ENCODE measurements at regions not wholly inside any gene's neighbourhood (a gene's known extent, or its start where the extent isn't known, plus 50 kb on each side); places are given as distances from the start of the nearest gene placed in this dataset.

- H3K9me3 Mint-ChIP-seq: peaks cover 2 to 32% (median 16%) of the 10 kb centered on the region in 5 donors
- CTCF ChIA-PET: no interaction called here
- H3K27me3 Mint-ChIP-seq: no peaks in the 10 kb centered on the region
These were observed 1159.9 kb downstream of the DSC3 start for GRCh38 chr18:29882620-29883019.

GRCh38 chr18:29879763-29880162 lies 1162.8 kb downstream of the DSC3 start:
- Mint-ChIP-seq H3K27me3 (no peaks in the 10 kb centered on the region), H3K36me3 (no peaks in the 10 kb centered on the region), H3K4me1 (no peaks in the 10 kb centered on the region), H3K9me3 (peaks cover 3 to 36% (median 12%) of the 10 kb centered on the region in 5 donors), H3K4me3 (no peak overlapping the region), H3K27ac (no peak overlapping the region)
- H3K9me3 ChIP-seq (ENCODE audit: low read length): peaks cover 6% of the 10 kb centered on the region
- no peaks in the 10 kb centered on the region for H3K4me1 ChIP-seq (ENCODE audit: insufficient read depth, low read length)
- no peak overlapping the region for H3K4me3 ChIP-seq (ENCODE audit: low read length)
- H3K36me3 ChIP-seq (ENCODE audit: insufficient read depth, low read length): no peaks in the 10 kb centered on the region
- H3K27ac ChIP-seq (ENCODE audit: low read depth, low read length): no peak overlapping the region
- POLR2A ChIA-PET: no interaction called here
- CTCF ChIA-PET: no interaction called here
- no peaks in the 10 kb centered on the region for H3K27me3 ChIP-seq (ENCODE audit: insufficient read depth, low read length, poor library complexity, severe bottlenecking)
- DNase-seq: no peak

More at GRCh38 chr18:29882620-29883019, 1159.9 kb downstream of the DSC3 start:
- Histone ChIP-seq H3K27ac (ENCODE audit: low read depth, low read length) (no peak overlapping the region), H3K4me1 (ENCODE audit: insufficient read depth, low read length) (no peaks in the 10 kb centered on the region), H3K36me3 (ENCODE audit: insufficient read depth, low read length) (no peaks in the 10 kb centered on the region), H3K9me3 (ENCODE audit: low read length) (no peaks in the 10 kb centered on the region), H3K27me3 (ENCODE audit: insufficient read depth, low read length, poor library complexity, severe bottlenecking) (no peaks in the 10 kb centered on the region), H3K4me3 (ENCODE audit: low read length) (no peak overlapping the region)
- Mint-ChIP-seq H3K4me3 (no peak overlapping the region), H3K4me1 (no peaks in the 10 kb centered on the region), H3K27ac (no peak overlapping the region), H3K36me3 (no peaks in the 10 kb centered on the region)
- DNase-seq: no peak
- POLR2A ChIA-PET: no interaction called here

GRCh38 chr18:29874519-29875098 lies 1167.9 kb downstream of the DSC3 start:
- no peak for DNase-seq
- H3K27me3 ChIP-seq (ENCODE audit: insufficient read depth, low read length, poor library complexity, severe bottlenecking): no peaks in the 10 kb centered on the region
- H3K9me3 ChIP-seq (ENCODE audit: low read length): peaks cover 6% of the 10 kb centered on the region
- no peaks in the 10 kb centered on the region for H3K4me1 Mint-ChIP-seq
- H3K27ac Mint-ChIP-seq: no peak overlapping the region
- H3K27ac ChIP-seq (ENCODE audit: low read depth, low read length): no peak overlapping the region
- POLR2A ChIA-PET: no interaction called here
- no peaks in the 10 kb centered on the region for H3K27me3 Mint-ChIP-seq
- H3K9me3 Mint-ChIP-seq: peaks cover 5 to 34% (median 8%) of the 10 kb centered on the region in 5 donors
- H3K36me3 ChIP-seq (ENCODE audit: insufficient read depth, low read length): no peaks in the 10 kb centered on the region
- no peaks in the 10 kb centered on the region for H3K36me3 Mint-ChIP-seq
- H3K4me3 Mint-ChIP-seq: no peak overlapping the region
- no peak overlapping the region for H3K4me3 ChIP-seq (ENCODE audit: low read length)
- CTCF ChIA-PET: no interaction called here
- no peaks in the 10 kb centered on the region for H3K4me1 ChIP-seq (ENCODE audit: insufficient read depth, low read length)

- no peaks in the 10 kb centered on the region for H3K27me3 Mint-ChIP-seq
These were observed 1169.3 kb downstream of the DSC3 start for GRCh38 chr18:29873211-29873610.

GRCh38 chr18:29871246-29871645 lies 1171.3 kb downstream of the DSC3 start:
- Histone ChIP-seq H3K4me3 (ENCODE audit: low read length) (no peak overlapping the region), H3K4me1 (ENCODE audit: insufficient read depth, low read length) (no peaks in the 10 kb centered on the region), H3K27me3 (ENCODE audit: insufficient read depth, low read length, poor library complexity, severe bottlenecking) (no peaks in the 10 kb centered on the region), H3K27ac (ENCODE audit: low read depth, low read length) (no peak overlapping the region), H3K9me3 (ENCODE audit: low read length) (no peaks in the 10 kb centered on the region), H3K36me3 (ENCODE audit: insufficient read depth, low read length) (no peaks in the 10 kb centered on the region)
- ChIA-PET POLR2A (no interaction called here), CTCF (no interaction called here)
- no peaks in the 10 kb centered on the region for H3K4me1 Mint-ChIP-seq
- no peak for DNase-seq
- H3K4me3 Mint-ChIP-seq: no peak overlapping the region
- no peaks in the 10 kb centered on the region for H3K36me3 Mint-ChIP-seq
- H3K27ac Mint-ChIP-seq: no peak overlapping the region
- H3K9me3 Mint-ChIP-seq: peaks cover 4 to 42% (median 6%) of the 10 kb centered on the region in 5 donors
- H3K27me3 Mint-ChIP-seq: no peaks in the 10 kb centered on the region

More at GRCh38 chr18:29873211-29873610, 1169.3 kb downstream of the DSC3 start:
- Mint-ChIP-seq H3K9me3 (peaks cover 4 to 45% (median 7%) of the 10 kb centered on the region in 5 donors), H3K4me1 (no peaks in the 10 kb centered on the region), H3K27ac (no peak overlapping the region), H3K36me3 (no peaks in the 10 kb centered on the region), H3K4me3 (no peak overlapping the region)
- Histone ChIP-seq H3K4me1 (ENCODE audit: insufficient read depth, low read length) (no peaks in the 10 kb centered on the region), H3K27me3 (ENCODE audit: insufficient read depth, low read length, poor library complexity, severe bottlenecking) (no peaks in the 10 kb centered on the region), H3K27ac (ENCODE audit: low read depth, low read length) (no peak overlapping the region), H3K4me3 (ENCODE audit: low read length) (no peak overlapping the region), H3K36me3 (ENCODE audit: insufficient read depth, low read length) (no peaks in the 10 kb centered on the region), H3K9me3 (ENCODE audit: low read length) (peaks cover 6% of the 10 kb centered on the region)
- POLR2A ChIA-PET: no interaction called here
- no peak for DNase-seq
- CTCF ChIA-PET: no interaction called here

- H3K27me3 ChIP-seq (ENCODE audit: insufficient read depth, low read length, poor library complexity, severe bottlenecking): no peaks in the 10 kb centered on the region
These were observed 1179.7 kb downstream of the DSC3 start for GRCh38 chr18:29862824-29863223.

GRCh38 chr18:29855637-29856036 lies 1186.9 kb downstream of the DSC3 start:
- H3K27ac ChIP-seq (ENCODE audit: low read depth, low read length): no peak overlapping the region
- Mint-ChIP-seq H3K27me3 (no peaks in the 10 kb centered on the region), H3K9me3 (peaks cover 2 to 44% (median 8%) of the 10 kb centered on the region in 5 donors), H3K36me3 (no peaks in the 10 kb centered on the region), H3K4me1 (no peaks in the 10 kb centered on the region), H3K27ac (no peak overlapping the region), H3K4me3 (no peak overlapping the region)
- H3K36me3 ChIP-seq (ENCODE audit: insufficient read depth, low read length): no peaks in the 10 kb centered on the region
- no peaks in the 10 kb centered on the region for H3K4me1 ChIP-seq (ENCODE audit: insufficient read depth, low read length)
- no peaks in the 10 kb centered on the region for H3K27me3 ChIP-seq (ENCODE audit: insufficient read depth, low read length, poor library complexity, severe bottlenecking)
- POLR2A ChIA-PET: no interaction called here
- DNase-seq: no peak
- CTCF ChIA-PET: no interaction called here
- no peak overlapping the region for H3K4me3 ChIP-seq (ENCODE audit: low read length)
- no peaks in the 10 kb centered on the region for H3K9me3 ChIP-seq (ENCODE audit: low read length)

More at GRCh38 chr18:29862824-29863223, 1179.7 kb downstream of the DSC3 start:
- no peaks in the 10 kb centered on the region for H3K4me1 Mint-ChIP-seq
- H3K4me1 ChIP-seq (ENCODE audit: insufficient read depth, low read length): no peaks in the 10 kb centered on the region
- H3K27ac Mint-ChIP-seq: no peak overlapping the region
- CTCF ChIA-PET: no interaction called here
- H3K9me3 Mint-ChIP-seq: peaks cover under 1 to 43% (median 3%) of the 10 kb centered on the region in 5 donors
- no peak overlapping the region for H3K4me3 ChIP-seq (ENCODE audit: low read length)
- POLR2A ChIA-PET: no interaction called here
- no peaks in the 10 kb centered on the region for H3K9me3 ChIP-seq (ENCODE audit: low read length)
- H3K27me3 Mint-ChIP-seq: no peaks in the 10 kb centered on the region
- no peaks in the 10 kb centered on the region for H3K36me3 ChIP-seq (ENCODE audit: insufficient read depth, low read length)
- DNase-seq: no peak
- H3K36me3 Mint-ChIP-seq: no peaks in the 10 kb centered on the region
- no peak overlapping the region for H3K4me3 Mint-ChIP-seq
- H3K27ac ChIP-seq (ENCODE audit: low read depth, low read length): no peak overlapping the region

- Mint-ChIP-seq H3K4me1 (no peaks in the 10 kb centered on the region), H3K27me3 (no peaks in the 10 kb centered on the region), H3K27ac (no peak overlapping the region), H3K4me3 (no peak overlapping the region), H3K36me3 (no peaks in the 10 kb centered on the region), H3K9me3 (peaks cover 2 to 40% (median 9%) of the 10 kb centered on the region in 5 donors)
- Histone ChIP-seq H3K4me3 (ENCODE audit: low read length) (no peak overlapping the region), H3K4me1 (ENCODE audit: insufficient read depth, low read length) (no peaks in the 10 kb centered on the region), H3K27me3 (ENCODE audit: insufficient read depth, low read length, poor library complexity, severe bottlenecking) (no peaks in the 10 kb centered on the region), H3K36me3 (ENCODE audit: insufficient read depth, low read length) (no peaks in the 10 kb centered on the region), H3K9me3 (ENCODE audit: low read length) (no peaks in the 10 kb centered on the region), H3K27ac (ENCODE audit: low read depth, low read length) (no peak overlapping the region)
- DNase-seq: no peak
- CTCF ChIA-PET: no interaction called here
- POLR2A ChIA-PET: no interaction called here
These were observed 1189.4 kb downstream of the DSC3 start for GRCh38 chr18:29853126-29853525.

GRCh38 chr18:29849144-29849543 lies 1193.4 kb downstream of the DSC3 start:
- Mint-ChIP-seq H3K36me3 (no peaks in the 10 kb centered on the region), H3K27me3 (no peaks in the 10 kb centered on the region), H3K4me1 (no peaks in the 10 kb centered on the region), H3K27ac (no peak overlapping the region), H3K9me3 (peaks cover 5 to 25% (median 14%) of the 10 kb centered on the region in 5 donors), H3K4me3 (no peak overlapping the region)
- POLR2A ChIA-PET: no interaction called here
- Histone ChIP-seq H3K36me3 (ENCODE audit: insufficient read depth, low read length) (no peaks in the 10 kb centered on the region), H3K27ac (ENCODE audit: low read depth, low read length) (no peak overlapping the region), H3K9me3 (ENCODE audit: low read length) (no peaks in the 10 kb centered on the region), H3K4me3 (ENCODE audit: low read length) (no peak overlapping the region), H3K27me3 (ENCODE audit: insufficient read depth, low read length, poor library complexity, severe bottlenecking) (no peaks in the 10 kb centered on the region), H3K4me1 (ENCODE audit: insufficient read depth, low read length) (no peaks in the 10 kb centered on the region)
- DNase-seq: no peak
- CTCF ChIA-PET: no interaction called here

Data from CD8-positive, alpha-beta memory T cell (primary cell).